SKM-1 treated with dmso at 0.1 percent for 144 hours (cell line): ENCODE measurements at regions not wholly inside any gene's neighbourhood (a gene's known extent, or its start where the extent isn't known, plus 50 kb on each side); places are given as distances from the start of the nearest gene placed in this dataset.
"Not testable (repeated sequence)": the region's sequence is repeated elsewhere in the genome, so short reads cannot be mapped to it uniquely, and the experiment has no call there.

Experiments used
- DNase-seq: peaks from one replicate; lab custom pipeline; 2025; ENCODE audit not compliant: unreplicated experiment; lab: John Stamatoyannopoulos, UW

GRCh38 chr6:121544691-121545090 is 109.2 kb downstream of the GJA1 start:
- no peak for DNase-seq

DNA sequence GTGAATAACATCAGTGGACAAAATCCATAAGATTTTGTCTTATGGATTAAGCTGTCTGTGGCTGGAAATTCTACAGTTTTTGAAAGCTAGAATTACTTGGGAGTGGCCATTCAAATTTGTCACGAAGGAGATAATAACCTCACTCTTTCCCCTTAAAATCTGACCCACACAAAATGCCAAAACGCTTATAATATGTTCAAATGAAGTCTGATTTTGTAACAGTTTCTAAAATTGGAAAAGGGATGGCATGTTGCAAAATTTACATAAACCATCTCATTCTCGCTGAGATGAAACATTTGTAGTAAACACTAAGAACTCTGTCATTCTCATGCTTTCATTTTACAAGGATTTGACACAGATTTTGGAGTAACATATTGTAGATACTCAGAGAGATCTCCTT is 112.7 kb downstream of the GJA1 start:
- no peak for DNase-seq

DNA sequence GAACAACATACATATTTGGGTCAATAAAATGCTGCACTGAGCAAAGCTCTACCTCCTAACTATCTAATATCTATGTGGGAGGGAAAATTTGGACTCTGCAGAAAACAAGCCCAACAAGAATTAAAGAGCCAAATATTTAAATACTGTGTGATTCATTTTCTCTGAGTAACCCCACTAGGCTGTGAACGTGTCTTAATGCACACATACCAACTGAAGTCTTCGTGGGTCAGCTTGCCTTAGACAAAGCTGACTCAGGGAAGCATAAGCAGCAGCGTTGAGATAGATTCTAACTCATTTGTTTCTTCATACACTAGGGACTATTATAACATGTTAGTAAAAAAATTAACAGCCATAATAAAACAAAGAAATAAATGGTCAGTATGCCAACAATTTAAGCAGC is 114.3 kb downstream of the GJA1 start:
- DNase-seq, result no peak

- no peak for DNase-seq
Measured at GRCh38 chr6:121550491-121551010, 115.1 kb downstream of the GJA1 start.

- DNase-seq, result no peak
Measured at GRCh38 chr6:121555201-121555600, 119.8 kb downstream of the GJA1 start.

- not testable (repeated sequence) for DNase-seq
Measured at GRCh38 chr6:121556149-121556548, 120.7 kb downstream of the GJA1 start.

- DNase-seq, result no peak
Measured at GRCh38 chr6:121557146-121557940, 121.9 kb downstream of the GJA1 start.

GRCh38 chr6:121559611-121560269 is 124.3 kb downstream of the GJA1 start:
- no peak for DNase-seq

DNA sequence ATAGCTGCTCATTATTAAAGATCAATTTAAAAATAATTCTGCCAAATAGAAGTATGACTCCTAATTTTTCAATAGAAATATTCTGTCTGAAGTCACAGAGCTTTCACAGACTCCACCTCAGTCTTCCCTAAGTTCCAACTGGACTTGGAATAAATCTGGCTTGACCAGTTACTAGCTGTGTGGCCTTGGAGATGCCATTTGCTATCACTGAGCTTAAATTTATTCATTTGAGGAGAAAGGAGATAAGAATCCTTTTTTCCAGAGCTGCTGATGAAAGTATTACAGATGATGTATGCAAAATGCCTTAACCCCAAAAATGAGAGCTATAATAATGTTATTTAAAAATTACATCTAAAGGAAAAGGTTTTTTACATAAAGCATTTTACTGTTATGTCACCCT is 125.0 kb downstream of the GJA1 start:
- DNase-seq, result no peak

DNA sequence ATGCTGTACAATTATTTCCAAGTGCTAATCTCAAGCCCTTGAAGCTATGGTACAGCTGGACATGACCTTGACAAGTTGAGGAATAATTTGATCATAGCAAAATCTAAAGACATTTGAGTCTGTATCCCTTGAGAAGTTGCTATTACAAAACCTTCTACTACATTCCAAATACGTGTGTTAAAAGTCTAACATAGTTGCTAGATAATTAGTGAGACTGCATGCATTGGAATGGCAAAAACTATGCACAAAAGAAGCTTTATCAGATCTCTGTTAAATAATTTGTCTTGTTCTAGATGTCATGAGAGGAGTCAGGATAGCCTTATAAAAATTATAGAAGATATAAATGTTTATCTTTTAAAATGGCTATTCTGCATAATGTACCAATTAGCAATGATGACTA is 127.8 kb downstream of the GJA1 start:
- DNase-seq, result no peak

DNA sequence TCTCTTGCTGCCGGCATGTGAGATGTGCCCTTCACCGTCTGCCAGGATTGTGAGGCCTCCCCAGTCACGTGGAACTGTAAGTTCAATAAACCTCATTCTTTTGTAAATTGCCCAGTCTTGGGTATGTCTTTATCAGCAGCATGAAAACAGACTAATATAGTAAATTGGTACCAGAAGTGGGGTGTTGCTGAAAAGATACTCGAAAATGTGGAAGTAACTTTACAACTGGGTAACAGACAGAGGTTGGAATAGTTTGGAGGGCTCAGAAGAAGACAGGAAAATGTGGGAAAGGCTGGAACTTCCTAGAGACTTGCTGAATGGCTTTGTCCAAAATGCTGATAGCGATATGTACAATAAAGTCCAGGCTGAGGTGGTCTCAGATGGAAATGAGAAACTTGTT is 129.1 kb downstream of the GJA1 start:
- DNase-seq, result not testable (repeated sequence)

GRCh38 chr6:121571455-121571854 is 136.0 kb downstream of the GJA1 start:
- no peak for DNase-seq

- no peak for DNase-seq
Measured at GRCh38 chr6:121573481-121573880, 138.0 kb downstream of the GJA1 start.

GRCh38 chr6:121578216-121578615 is 142.8 kb downstream of the GJA1 start:
- no peak for DNase-seq

GRCh38 chr6:121579478-121579877 is 144.0 kb downstream of the GJA1 start:
- peak; percentile 24 for DNase-seq

DNA sequence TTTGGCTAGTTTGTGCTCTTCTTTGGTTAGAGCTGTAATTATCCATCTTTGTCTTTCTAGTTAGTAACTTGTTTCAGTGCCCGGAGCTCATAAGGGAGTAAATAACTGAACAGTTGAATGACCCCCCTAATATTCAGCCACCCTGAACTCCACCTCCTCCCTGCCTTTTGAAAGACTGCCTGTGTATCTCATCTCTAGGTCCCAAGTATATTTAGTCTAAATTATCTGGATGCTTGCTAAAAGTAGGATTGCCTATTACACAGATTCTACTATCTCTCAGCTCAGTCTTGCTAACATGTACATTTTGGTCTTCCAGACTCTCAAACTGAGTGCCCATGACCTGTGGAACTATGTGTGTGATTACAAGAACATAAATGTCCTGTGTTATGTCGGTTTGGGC is 145.9 kb downstream of the GJA1 start:
- no peak for DNase-seq

GRCh38 chr6:121582262-121582661 is 146.8 kb downstream of the GJA1 start:
- no peak for DNase-seq

DNA sequence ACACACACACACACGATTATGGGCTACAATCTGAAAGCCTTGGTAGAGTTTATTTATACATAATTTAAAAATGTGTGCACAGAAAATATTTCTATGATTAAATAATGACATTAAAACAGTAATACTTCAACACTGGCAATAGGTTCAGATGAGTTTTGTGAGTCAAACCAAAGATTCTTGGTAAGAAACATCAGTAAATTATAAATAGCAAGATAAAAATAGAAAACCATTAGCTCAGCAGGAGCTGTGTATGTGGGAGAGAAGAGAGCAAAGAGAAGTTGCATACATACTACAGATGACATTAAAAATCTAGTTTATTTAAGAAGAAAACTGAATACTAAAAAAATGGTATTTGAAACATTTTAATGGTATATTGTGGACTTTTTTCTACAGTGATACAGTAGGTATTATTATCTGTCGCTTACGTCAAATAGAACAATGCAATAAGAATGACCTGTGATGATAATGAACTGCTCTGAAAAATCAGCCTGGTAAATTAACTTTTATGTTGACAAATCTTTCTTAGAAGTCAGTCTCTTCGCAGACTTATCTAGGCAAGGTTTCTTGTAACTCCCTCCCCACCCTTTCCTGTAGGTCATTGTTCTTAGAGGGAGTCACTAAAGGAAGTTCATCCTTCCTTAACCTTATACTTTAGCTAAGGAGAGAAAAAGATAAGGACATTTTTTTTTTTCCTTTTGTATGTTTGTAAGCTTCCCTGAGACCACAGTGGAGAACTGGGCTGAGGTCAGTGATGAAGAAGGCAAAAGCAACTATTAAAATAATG is 149.3 kb downstream of the GJA1 start:
- DNase-seq, result no peak

- no peak for DNase-seq
Measured at GRCh38 chr6:121590438-121590837, 155.0 kb downstream of the GJA1 start.

GRCh38 chr6:121590916-121591315 is 155.5 kb downstream of the GJA1 start:
- no peak for DNase-seq

- no peak for DNase-seq
Measured at GRCh38 chr6:121592261-121592935, 157.0 kb downstream of the GJA1 start.
